GM21515 (cell line): ENCODE measurements at regions not wholly inside any gene's neighbourhood (a gene's known extent, or its start where the extent isn't known, plus 50 kb on each side); places are given as distances from the start of the nearest gene placed in this dataset.
"Not testable (repeated sequence)": the region's sequence is repeated elsewhere in the genome, so short reads cannot be mapped to it uniquely, and the experiment has no call there.

Experiments used
- ATAC-seq: cut with Tn5 transposase; IDR thresholded peaks from one replicate; pipeline ENCODE4 v1.9.1; 2021; ENCODE audit not compliant: unreplicated experiment

DNA sequence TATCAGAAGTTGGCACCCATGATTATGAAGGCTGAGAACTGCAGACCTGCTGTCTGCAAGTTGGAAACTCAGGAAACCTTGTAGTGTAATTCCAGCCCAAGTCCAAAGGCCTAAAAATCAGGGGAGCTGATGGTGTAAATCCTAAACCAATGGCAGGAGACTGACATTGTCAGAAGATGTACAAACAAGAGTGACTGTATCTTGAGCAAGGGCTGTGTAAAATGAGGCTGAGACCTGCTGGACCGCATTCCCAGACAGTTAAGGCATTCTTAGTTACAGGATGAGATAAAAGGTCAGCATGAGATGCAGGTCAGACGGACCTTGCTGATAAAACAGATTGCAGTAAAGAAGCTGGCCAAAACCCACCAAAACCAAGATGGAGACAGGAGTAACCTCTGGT, 147.7 kb downstream of the COG6 start:
- no peak for ATAC-seq

DNA sequence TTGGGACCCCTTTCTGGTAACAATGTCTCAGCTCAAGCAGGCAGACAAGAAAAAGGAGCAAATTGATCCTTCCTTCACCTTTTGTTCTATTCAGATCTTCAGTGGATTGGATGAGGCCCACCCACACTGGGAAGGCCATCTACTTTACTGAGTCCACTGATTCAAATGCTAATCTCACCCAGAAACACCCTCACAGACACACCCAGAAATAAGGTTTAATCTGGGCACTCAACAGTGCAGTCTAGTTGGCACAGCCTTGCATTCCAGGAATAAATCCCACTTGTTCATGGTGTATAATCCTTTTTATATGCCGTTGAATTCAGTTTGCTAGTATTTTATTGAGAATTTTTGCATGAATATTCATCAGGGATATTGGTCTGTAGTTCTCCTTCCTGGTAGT, 148.4 kb downstream of the COG6 start:
- no peak for ATAC-seq

- no peak for ATAC-seq
Measured at GRCh38 chr13:39804332-39805210, 149.1 kb downstream of the COG6 start.

- ATAC-seq = no peak
Measured at GRCh38 chr13:39809466-39809865, 154.0 kb downstream of the COG6 start.

- ATAC-seq = no peak
Measured at GRCh38 chr13:39810091-39810877, 154.8 kb downstream of the COG6 start.

- ATAC-seq = no peak
Measured at GRCh38 chr13:39811051-39811450, 155.6 kb downstream of the COG6 start.

- no peak for ATAC-seq
Measured at GRCh38 chr13:39811696-39812095, 156.2 kb downstream of the COG6 start.

- ATAC-seq = no peak
Measured at GRCh38 chr13:39815345-39816111, 160.1 kb downstream of the COG6 start.

DNA sequence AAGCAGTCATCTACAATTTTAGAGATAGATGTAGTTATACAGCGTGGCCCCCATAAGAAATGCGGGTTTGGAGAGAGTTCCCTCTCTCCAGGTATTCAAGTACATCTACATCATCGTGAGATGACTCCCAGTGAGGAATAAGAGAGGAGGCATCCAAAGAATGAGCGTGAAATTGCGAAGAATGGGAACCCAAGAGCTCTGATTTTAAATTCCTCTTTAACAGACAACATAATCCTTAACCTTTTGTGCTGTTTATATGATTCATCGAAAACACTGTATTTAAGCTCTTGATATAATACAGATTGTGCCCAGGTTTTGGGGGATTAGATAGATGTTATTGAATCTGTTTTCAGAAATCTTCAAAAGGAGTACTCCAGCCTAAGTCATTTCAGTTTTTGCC, 161.5 kb downstream of the COG6 start:
- ATAC-seq = no peak

GRCh38 chr13:39818953-39819352, 163.5 kb downstream of the COG6 start:
- ATAC-seq = no peak

GRCh38 chr13:39820606-39821005, 165.1 kb downstream of the COG6 start:
- no peak for ATAC-seq

- ATAC-seq = no peak
Measured at GRCh38 chr13:39821977-39822376, 166.5 kb downstream of the COG6 start.

GRCh38 chr13:39822437-39822836, 167.0 kb downstream of the COG6 start:
- no peak for ATAC-seq

DNA sequence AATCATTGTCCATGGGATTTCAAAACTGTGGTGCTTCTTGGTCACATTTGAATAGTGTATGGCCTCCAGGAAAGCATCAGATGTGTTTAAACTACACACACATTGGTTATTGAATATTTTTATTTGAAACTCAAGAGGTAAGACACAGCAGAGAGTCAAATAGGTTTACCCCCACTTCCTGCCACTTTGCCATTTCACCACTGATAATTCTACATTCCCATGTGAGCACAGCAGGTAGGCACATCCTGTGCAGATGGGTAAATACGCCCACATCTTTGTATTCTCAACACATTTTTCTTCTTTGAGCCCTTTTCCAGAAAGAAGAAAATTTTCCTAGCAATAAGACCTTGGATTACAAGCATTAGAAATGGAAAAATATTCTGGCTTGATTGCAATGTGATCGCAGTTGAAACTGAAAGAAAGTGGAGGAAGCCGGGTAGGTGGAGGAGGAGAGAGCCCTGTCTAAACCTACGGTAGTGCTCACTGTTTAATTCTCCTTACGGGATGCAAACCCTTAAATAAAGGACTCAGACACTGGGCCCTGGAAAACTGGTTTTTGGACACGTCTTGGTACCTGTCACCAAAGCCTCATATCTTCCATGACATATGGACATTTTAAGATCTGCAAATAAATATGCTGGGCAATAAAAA, 167.7 kb downstream of the COG6 start:
- ATAC-seq = no peak

DNA sequence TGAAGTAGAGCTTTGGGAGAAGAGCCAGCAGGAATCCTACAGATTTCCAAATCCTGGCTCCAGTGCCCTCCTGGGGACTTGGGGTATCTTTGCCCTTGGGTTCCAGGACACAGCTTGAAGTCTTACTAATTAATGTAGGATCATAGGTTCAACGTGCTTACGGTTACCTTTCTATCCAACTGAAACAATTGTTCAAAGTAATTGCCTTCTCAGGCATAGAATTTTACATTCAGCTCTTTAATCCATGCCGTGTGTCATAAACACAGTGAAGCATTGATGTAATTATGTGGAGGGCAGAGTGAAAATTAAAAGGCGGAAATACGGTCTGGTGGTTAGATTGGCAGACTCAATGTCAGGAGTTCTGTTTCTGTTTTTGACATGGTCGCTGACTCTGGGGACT, 170.4 kb downstream of the COG6 start:
- no peak for ATAC-seq

DNA sequence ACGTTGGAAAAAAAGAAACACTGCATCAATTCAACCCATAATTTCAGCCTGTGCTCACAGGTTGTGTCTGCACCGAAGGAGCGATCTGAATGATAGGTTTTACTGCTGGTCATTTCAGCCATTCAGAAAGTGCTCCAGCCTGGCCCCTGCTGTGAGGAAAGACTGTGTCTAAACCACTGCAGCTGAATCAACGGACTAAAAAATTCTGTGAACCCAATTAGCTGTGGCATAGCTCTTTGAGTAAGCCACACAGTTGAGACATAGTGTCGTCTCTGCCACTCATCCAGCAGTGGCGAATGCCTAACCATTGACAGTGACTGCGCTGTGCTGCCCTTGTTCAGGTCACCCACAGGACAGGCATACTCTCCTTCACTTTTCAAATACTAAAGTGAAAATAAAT, 179.8 kb downstream of the COG6 start:
- no peak for ATAC-seq

GRCh38 chr13:39836038-39836437, 180.6 kb downstream of the COG6 start:
- ATAC-seq = no peak

DNA sequence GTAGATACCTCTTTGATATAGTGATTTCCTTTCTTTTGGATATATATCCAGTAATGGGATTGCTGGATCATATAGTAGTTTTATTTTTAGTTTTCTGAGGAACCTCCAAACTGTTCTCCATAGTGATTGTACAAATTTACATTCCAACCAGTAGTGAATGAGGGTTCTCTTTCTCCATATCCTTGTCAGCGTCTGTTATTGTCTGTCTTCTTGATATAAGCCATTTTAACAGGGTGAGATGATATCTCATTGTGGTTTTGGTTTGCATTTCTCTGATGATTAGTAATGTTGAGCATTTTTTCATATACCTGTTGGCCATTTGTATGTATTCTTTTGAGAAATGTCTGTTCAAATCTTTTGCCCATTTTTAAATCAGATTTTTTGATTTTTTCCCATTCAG, 182.4 kb downstream of the COG6 start:
- ATAC-seq = not testable (repeated sequence)

DNA sequence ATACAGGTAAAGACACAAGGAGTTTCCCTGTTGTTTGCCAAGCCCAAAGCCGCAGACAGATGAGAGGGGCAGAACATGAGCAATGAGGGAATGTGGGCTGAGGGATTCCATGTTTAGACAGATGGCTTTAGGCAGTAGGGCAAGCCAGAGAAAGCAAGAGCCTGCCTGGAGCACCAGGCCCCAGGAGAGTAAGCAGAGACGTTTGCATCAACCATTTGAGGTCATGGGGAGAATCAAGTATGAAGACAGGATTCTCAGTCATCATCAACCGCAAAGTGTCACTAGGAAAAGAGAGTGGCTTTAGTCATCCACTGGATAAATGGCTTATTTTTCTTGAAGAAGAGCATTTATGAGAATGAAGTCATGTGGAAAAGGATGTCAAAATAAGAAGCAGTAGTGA, 184.7 kb downstream of the COG6 start:
- ATAC-seq = no peak

GRCh38 chr13:39847336-39847735, 191.9 kb downstream of the COG6 start:
- ATAC-seq = no peak

- no peak for ATAC-seq
Measured at GRCh38 chr13:39855236-39855635, 199.8 kb downstream of the COG6 start.
